H9 (cell line): ENCODE measurements at regions not wholly inside any gene's neighbourhood (a gene's known extent, or its start where the extent isn't known, plus 50 kb on each side); places are given as distances from the start of the nearest gene placed in this dataset.

Source experiments
- DNase-seq: peaks from one replicate; pipeline ENCODE4 v3.0.0-alpha.2; 2017
- H2AFZ ChIP-seq: one replicate; pipeline ENCODE4 v1.6.1; 2013; ENCODE audit warnings: mild to moderate bottlenecking, low read length, control low read depth, moderate library complexity
- H2AK5ac ChIP-seq: 2 replicates; pipeline ENCODE4 v1.6.1; 2013; ENCODE audit warnings: low read length, control low read depth, mixed read lengths; ENCODE audit not compliant: insufficient read length
- H2BK120ac ChIP-seq: one replicate; pipeline ENCODE4 v1.6.1; 2013; ENCODE audit warnings: low read depth, mild to moderate bottlenecking, low read length, control low read depth, inconsistent platforms; ENCODE audit not compliant: poor library complexity, severe bottlenecking
- H2BK12ac ChIP-seq: 2 replicates; pipeline ENCODE4 v1.6.1; 2013; ENCODE audit warnings: low read length, control low read depth, mixed read lengths, low read depth; ENCODE audit not compliant: insufficient read length
- H2BK15ac ChIP-seq: 2 replicates; pipeline ENCODE4 v1.6.1; 2013; ENCODE audit warnings: low read depth, low read length, control low read depth
- H2BK20ac ChIP-seq: one replicate; pipeline ENCODE4 v1.6.1; 2013; ENCODE audit warnings: low read depth, mild to moderate bottlenecking, low read length, control low read depth, inconsistent platforms; ENCODE audit not compliant: poor library complexity, severe bottlenecking
- H2BK5ac ChIP-seq: 2 replicates; pipeline ENCODE4 v1.6.1; 2013; ENCODE audit warnings: low read length, control low read depth, mixed read lengths; ENCODE audit not compliant: insufficient read length
- H3K14ac ChIP-seq: 2 replicates; pipeline ENCODE4 v1.6.1; 2013; ENCODE audit warnings: low read length, control low read depth; ENCODE audit not compliant: insufficient read depth
- H3K18ac ChIP-seq: 2 replicates; pipeline ENCODE4 v1.6.1; 2013; ENCODE audit warnings: low read depth, mild to moderate bottlenecking, mixed read lengths, low read length, control low read depth; ENCODE audit not compliant: insufficient read length
- H3K23ac ChIP-seq: 2 replicates; pipeline ENCODE4 v1.6.1; 2013; ENCODE audit warnings: low read length, control low read depth, mixed read lengths, low read depth; ENCODE audit not compliant: insufficient read length
- H3K23me2 ChIP-seq: 2 replicates; pipeline ENCODE4 v1.6.1; 2013; ENCODE audit warnings: low read depth, mild to moderate bottlenecking, mixed read lengths, low read length, control low read depth; ENCODE audit not compliant: insufficient read length, poor library complexity, severe bottlenecking
- H3K27ac ChIP-seq: 2 replicates; pipeline ENCODE4 v1.5.1; 2013; ENCODE audit warnings: low read length, control low read depth, mixed read lengths, low read depth; ENCODE audit not compliant: insufficient read length
- H3K27me3 ChIP-seq: 2 replicates; pipeline ENCODE4 v1.6.1; 2013; ENCODE audit warnings: low read length, control low read depth, inconsistent platforms; ENCODE audit not compliant: insufficient read depth
- H3K4ac ChIP-seq: 2 replicates; pipeline ENCODE4 v1.6.1; 2013; ENCODE audit warnings: low read depth, mild to moderate bottlenecking, control low read depth, inconsistent platforms, low read length, moderate library complexity
- H3K4me1 ChIP-seq: 2 replicates; pipeline ENCODE4 v1.6.1; 2013; ENCODE audit warnings: low read length, control low read depth, inconsistent platforms; ENCODE audit not compliant: insufficient read depth
- H3K4me2 ChIP-seq: 2 replicates; pipeline ENCODE4 v1.6.1; 2013; ENCODE audit warnings: low read length, control low read depth, mixed read lengths; ENCODE audit not compliant: insufficient read length, insufficient read depth
- H3K56ac ChIP-seq: 2 replicates; pipeline ENCODE4 v1.6.1; 2013; ENCODE audit warnings: low read depth, mild to moderate bottlenecking, mixed read lengths, low read length, control low read depth; ENCODE audit not compliant: insufficient read length
- H3K79me1 ChIP-seq: 2 replicates; pipeline ENCODE4 v1.6.1; 2013; ENCODE audit warnings: low read depth, mild to moderate bottlenecking, moderate library complexity, low read length, control low read depth, inconsistent platforms; ENCODE audit not compliant: insufficient read depth, poor library complexity, severe bottlenecking
- H3K79me2 ChIP-seq: 2 replicates; pipeline ENCODE4 v1.6.1; 2013; ENCODE audit warnings: low read length, control low read depth, inconsistent platforms; ENCODE audit not compliant: insufficient read depth
- H3K9ac ChIP-seq: 2 replicates; pipeline ENCODE4 v1.6.1; 2013; ENCODE audit warnings: low read length, control low read depth, mixed read lengths; ENCODE audit not compliant: insufficient read length; ENCODE audit errors: extremely low read depth
- H3K9me3 ChIP-seq: one replicate; pipeline ENCODE4 v1.6.1; 2013; ENCODE audit warnings: low read depth, low read length, inconsistent platforms; ENCODE audit not compliant: control insufficient read depth
- H3T11ph ChIP-seq: one replicate; pipeline ENCODE4 v1.6.1; 2013; ENCODE audit warnings: mild to moderate bottlenecking, low read length, control low read depth, inconsistent platforms
- H4K20me1 ChIP-seq: one replicate; pipeline ENCODE4 v1.6.1; 2013; ENCODE audit not compliant: control insufficient read depth, insufficient read length, insufficient read depth
- H4K5ac ChIP-seq: 2 replicates; pipeline ENCODE4 v1.6.1; 2013; ENCODE audit warnings: low read depth, mild to moderate bottlenecking, mixed read lengths, low read length, control low read depth; ENCODE audit not compliant: insufficient read length
- H4K8ac ChIP-seq: replicated peaks from 2 replicates; pipeline ENCODE4 v1.6.1; 2013; ENCODE audit warnings: low read length, control low read depth, mixed read lengths, low read depth; ENCODE audit not compliant: insufficient read length
- H4K91ac ChIP-seq: 2 replicates; pipeline ENCODE4 v1.6.1; 2013; ENCODE audit warnings: low read depth, mild to moderate bottlenecking, moderate library complexity, mixed read lengths, low read length, control low read depth; ENCODE audit not compliant: insufficient read length
- H3K27ac Mint-ChIP-seq, 3 experiments: 2 replicates in 2 of 3; 3 replicates in 1 of 3; pipeline ENCODE4 v1.8.0; 2020 to 2021; ENCODE audit warnings: mixed read lengths in 3 of 3, mild to moderate bottlenecking in 1 of 3, moderate library complexity in 1 of 3
- H3K27me3 Mint-ChIP-seq: 2 replicates; pipeline ENCODE4 v1.8.0; 2021; ENCODE audit warnings: low read depth, mild to moderate bottlenecking, moderate library complexity, mixed read lengths
- H3K36me3 Mint-ChIP-seq, 3 experiments: 2 replicates in 2 of 3; 3 replicates in 1 of 3; pipeline ENCODE4 v1.8.0; 2020 to 2021; ENCODE audit warnings: low read depth in 3 of 3, mixed read lengths in 3 of 3; ENCODE audit not compliant: insufficient read depth in 1 of 3
- H3K4me1 Mint-ChIP-seq, 2 experiments: 2 replicates each; pipeline ENCODE4 v1.8.0; 2020; ENCODE audit warnings: mixed read lengths in 2 of 2
- H3K4me3 Mint-ChIP-seq, 2 experiments: 2 replicates in 1 of 2; 3 replicates in 1 of 2; pipeline ENCODE4 v1.8.0; 2020 to 2021; ENCODE audit warnings: mild to moderate bottlenecking in 2 of 2, mixed read lengths in 2 of 2, moderate library complexity in 1 of 2
- H3K9me3 Mint-ChIP-seq, 2 experiments: 2 replicates in 1 of 2; 3 replicates in 1 of 2; pipeline ENCODE4 v1.8.0; 2020; ENCODE audit warnings: mild to moderate bottlenecking in 2 of 2, mixed read lengths in 2 of 2, moderate library complexity in 1 of 2
- CTCF ChIP-seq: fragments of 200-600 bp; sonication (generic); conservative IDR thresholded peaks from 3 replicates; pipeline ENCODE4 v1.8.0; 2021; ENCODE audit warnings: antibody characterized with exemption, mild to moderate bottlenecking
- WGBS: extraction: QIAGEN DNeasy Blood & Tissue Kit; methylation state at CpG from one replicate; pipeline ENCODE4 v1.1.7; 2013; ENCODE audit warnings: missing lambda C conversion rate, low lambda C conversion rate, mixed read lengths; ENCODE audit not compliant: insufficient read length; ENCODE audit errors: extremely low coverage; 5-methylcytosine and 5-hydroxymethylcytosine counted together

- no CpG with 5 or more reads among the region's 4 CpGs for WGBS
- H3K18ac ChIP-seq, result no peak overlapping the region
- no peaks in the 10 kb centered on the region for H3K23me2 ChIP-seq
- no peak overlapping the region for H3K4ac ChIP-seq
- no peak overlapping the region for H3K4me3 Mint-ChIP-seq
- no peak overlapping the region for H3K23ac ChIP-seq
- no peak overlapping the region for H2AFZ ChIP-seq
- no peak for TF ChIP-seq CTCF
- no peak overlapping the region for H3K9ac ChIP-seq
- no peaks in the 10 kb centered on the region for H3K9me3 Mint-ChIP-seq
- no peak overlapping the region for H4K91ac ChIP-seq
- H3K79me2 ChIP-seq, result no peaks in the 10 kb centered on the region
- H3K27me3 Mint-ChIP-seq, result no peaks in the 10 kb centered on the region; the same call in 1 of the 2 replicates
- no peak overlapping the region for H2AK5ac ChIP-seq
- H3K27me3 ChIP-seq, result no peaks in the 10 kb centered on the region
- H3K36me3 Mint-ChIP-seq, result no peaks in the 10 kb centered on the region
- no peak overlapping the region for H2BK20ac ChIP-seq
- H3K56ac ChIP-seq, result no peak overlapping the region
- H3K27ac Mint-ChIP-seq, result no peak overlapping the region
- no peak overlapping the region for H4K8ac ChIP-seq
- H3K4me2 ChIP-seq, result no peak overlapping the region
- H2BK120ac ChIP-seq, result no peak overlapping the region
- no peaks in the 10 kb centered on the region for H3K9me3 ChIP-seq
- H4K20me1 ChIP-seq, result no peaks in the 10 kb centered on the region
- H3K4me1 Mint-ChIP-seq, result peaks cover 0 to 4% of the 10 kb centered on the region in 2 experiments; a peak in 1 of 4 replicates
- no peak overlapping the region for H3K14ac ChIP-seq
- no peak overlapping the region for H4K5ac ChIP-seq
- H2BK12ac ChIP-seq, result no peak overlapping the region
- H3K4me1 ChIP-seq, result no peaks in the 10 kb centered on the region
- H3T11ph ChIP-seq, result no peak overlapping the region
- H2BK15ac ChIP-seq, result no peak overlapping the region
- H3K79me1 ChIP-seq, result no peaks in the 10 kb centered on the region
- no peak overlapping the region for H2BK5ac ChIP-seq
- no peak overlapping the region for H3K27ac ChIP-seq
- DNase-seq, result no peak
Measured at GRCh38 chr16:65272699-65273414, 151.0 kb upstream of the CDH11 start.
